ENCODE measurements at regions not wholly inside any gene's neighbourhood (a gene's known extent, or its start where the extent isn't known, plus 50 kb on each side); places are given as distances from the start of the nearest gene placed in this dataset.

- Mint-ChIP-seq H3K36me3 (ENCODE audit: low read depth) (no peaks in the 10 kb centered on the region), H3K27me3 (ENCODE audit: low read depth, poor library complexity) (peaks cover 35% of the 10 kb centered on the region), H3K27ac (no peak overlapping the region), H3K4me3 (no peak overlapping the region), H3K9me3 (no peaks in the 10 kb centered on the region), H3K4me1 (peaks cover 45% of the 10 kb centered on the region)
- TF ChIP-seq, protein P1, sequence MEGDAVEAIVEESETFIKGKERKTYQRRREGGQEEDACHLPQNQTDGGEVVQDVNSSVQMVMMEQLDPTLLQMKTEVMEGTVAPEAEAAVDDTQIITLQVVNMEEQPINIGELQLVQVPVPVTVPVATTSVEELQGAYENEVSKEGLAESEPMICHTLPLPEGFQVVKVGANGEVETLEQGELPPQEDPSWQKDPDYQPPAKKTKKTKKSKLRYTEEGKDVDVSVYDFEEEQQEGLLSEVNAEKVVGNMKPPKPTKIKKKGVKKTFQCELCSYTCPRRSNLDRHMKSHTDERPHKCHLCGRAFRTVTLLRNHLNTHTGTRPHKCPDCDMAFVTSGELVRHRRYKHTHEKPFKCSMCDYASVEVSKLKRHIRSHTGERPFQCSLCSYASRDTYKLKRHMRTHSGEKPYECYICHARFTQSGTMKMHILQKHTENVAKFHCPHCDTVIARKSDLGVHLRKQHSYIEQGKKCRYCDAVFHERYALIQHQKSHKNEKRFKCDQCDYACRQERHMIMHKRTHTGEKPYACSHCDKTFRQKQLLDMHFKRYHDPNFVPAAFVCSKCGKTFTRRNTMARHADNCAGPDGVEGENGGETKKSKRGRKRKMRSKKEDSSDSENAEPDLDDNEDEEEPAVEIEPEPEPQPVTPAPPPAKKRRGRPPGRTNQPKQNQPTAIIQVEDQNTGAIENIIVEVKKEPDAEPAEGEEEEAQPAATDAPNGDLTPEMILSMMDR (IDR thresholded peaks at IDR 0.05): no peak
- DNase-seq: no peak
These were observed 124.6 kb upstream of the CDH4 start for GRCh38 chr20:61127311-61128039.

- no peak for DNase-seq
- Mint-ChIP-seq H3K27me3 (ENCODE audit: low read depth, poor library complexity) (peaks cover 35% of the 10 kb centered on the region), H3K27ac (no peak overlapping the region), H3K9me3 (no peaks in the 10 kb centered on the region), H3K4me3 (no peak overlapping the region), H3K4me1 (peaks cover 52% of the 10 kb centered on the region), H3K36me3 (ENCODE audit: low read depth) (no peaks in the 10 kb centered on the region)
- TF ChIP-seq, protein P1 (IDR thresholded peaks at IDR 0.05): no peak
These were observed 123.3 kb upstream of the CDH4 start for GRCh38 chr20:61128701-61129269.

DNA sequence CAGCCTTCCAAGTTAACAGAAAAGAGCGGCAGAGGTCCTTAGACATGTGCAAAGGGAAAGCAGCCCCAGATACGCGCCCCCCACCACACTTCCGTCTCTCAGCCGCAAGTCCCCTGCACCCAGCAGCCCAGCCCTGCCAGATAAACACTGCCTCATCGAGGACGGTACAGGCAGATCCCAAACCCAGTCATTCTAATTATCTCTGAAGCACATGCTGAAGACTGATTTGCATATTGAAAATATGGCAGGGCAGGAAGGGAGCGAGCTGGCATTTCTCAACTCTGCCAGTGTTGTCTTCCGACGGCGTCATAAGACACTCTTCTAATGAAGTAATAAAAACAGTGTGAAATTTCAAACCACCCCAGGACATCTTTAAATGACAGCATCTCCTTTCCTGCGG is 122.8 kb upstream of the CDH4 start:
- H3K27me3 Mint-ChIP-seq (ENCODE audit: low read depth, poor library complexity): peaks cover 37% of the 10 kb centered on the region
- DNase-seq: no peak
- no peak overlapping the region for H3K27ac Mint-ChIP-seq
- H3K4me3 Mint-ChIP-seq: no peak overlapping the region
- H3K9me3 Mint-ChIP-seq: no peaks in the 10 kb centered on the region
- TF ChIP-seq, protein P1 (IDR thresholded peaks at IDR 0.05): no peak
- H3K4me1 Mint-ChIP-seq: peaks cover 57% of the 10 kb centered on the region
- no peaks in the 10 kb centered on the region for H3K36me3 Mint-ChIP-seq (ENCODE audit: low read depth)

DNA sequence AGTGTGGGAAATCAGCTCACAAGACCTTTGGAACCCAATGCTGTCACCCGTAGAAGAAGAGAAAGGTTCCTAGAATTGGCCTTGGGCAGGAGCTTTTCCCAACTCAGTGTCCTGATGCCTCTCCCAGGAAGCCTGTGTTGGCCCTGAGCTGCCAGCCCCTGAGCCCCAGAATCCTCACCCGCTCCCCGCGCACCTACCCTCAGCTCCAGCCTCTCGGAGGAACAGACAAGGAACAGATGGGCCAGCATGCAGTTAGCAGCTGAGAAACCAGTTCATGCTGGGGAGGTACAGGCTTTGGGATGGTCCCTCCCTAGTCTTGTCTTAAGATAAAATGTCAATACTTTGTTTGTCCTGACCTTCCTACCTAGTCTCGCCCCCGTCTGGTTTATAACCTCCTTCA is 121.9 kb upstream of the CDH4 start:
- no peak for DNase-seq
- Mint-ChIP-seq H3K27ac (no peak overlapping the region), H3K27me3 (ENCODE audit: low read depth, poor library complexity) (peaks cover 38% of the 10 kb centered on the region), H3K9me3 (no peaks in the 10 kb centered on the region), H3K4me3 (no peak overlapping the region), H3K4me1 (peaks cover 65% of the 10 kb centered on the region), H3K36me3 (ENCODE audit: low read depth) (no peaks in the 10 kb centered on the region)
- TF ChIP-seq, protein P1 (IDR thresholded peaks at IDR 0.05): no peak

DNA sequence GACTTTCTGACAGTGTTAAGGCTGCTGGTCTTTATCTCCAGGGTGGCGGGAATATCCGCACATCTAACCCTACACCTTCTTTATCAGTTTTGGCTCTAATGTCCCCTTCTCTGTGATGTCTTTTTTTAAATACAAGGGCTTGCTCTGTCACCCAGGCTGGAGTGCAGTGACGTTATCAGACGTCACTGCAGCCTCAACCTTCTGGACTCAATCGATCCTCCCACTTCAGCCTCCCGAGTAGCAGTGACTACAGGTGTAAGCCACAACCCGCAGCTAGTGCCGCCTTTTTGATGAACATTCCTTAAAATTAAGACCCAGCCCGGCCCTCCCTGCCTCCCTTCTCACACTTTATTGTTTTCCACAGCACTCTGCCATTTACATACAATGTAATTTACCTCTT is 120.1 kb upstream of the CDH4 start:
- Mint-ChIP-seq H3K4me3 (no peak overlapping the region), H3K4me1 (peaks cover 77% of the 10 kb centered on the region), H3K27me3 (ENCODE audit: low read depth, poor library complexity) (peaks cover 38% of the 10 kb centered on the region), H3K27ac (no peak overlapping the region), H3K36me3 (ENCODE audit: low read depth) (no peaks in the 10 kb centered on the region), H3K9me3 (no peaks in the 10 kb centered on the region)
- no peak for DNase-seq
- TF ChIP-seq, protein P1 (IDR thresholded peaks at IDR 0.05): no peak

DNA sequence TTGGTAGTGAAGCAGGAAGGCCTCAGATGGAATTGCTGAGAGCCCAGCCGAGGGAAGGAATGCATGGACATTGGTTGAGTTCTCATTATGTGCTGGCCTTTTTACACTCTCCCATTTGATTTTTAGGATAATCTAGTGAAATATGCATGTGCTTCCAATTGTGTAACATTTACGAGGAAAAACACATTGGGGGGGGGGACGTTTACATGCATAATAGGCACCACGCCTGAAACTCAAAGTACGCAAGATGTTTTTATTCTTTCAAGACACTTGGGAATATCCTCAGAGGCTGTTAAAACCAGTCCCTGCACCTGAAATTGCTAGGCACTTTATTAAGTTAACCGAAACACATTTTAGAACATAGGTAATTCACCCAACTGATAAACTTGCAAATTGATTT is 118.5 kb upstream of the CDH4 start:
- H3K4me1 Mint-ChIP-seq: peaks cover 91% of the 10 kb centered on the region
- H3K9me3 Mint-ChIP-seq: no peaks in the 10 kb centered on the region
- peaks cover 32% of the 10 kb centered on the region for H3K27me3 Mint-ChIP-seq (ENCODE audit: low read depth, poor library complexity)
- no peak overlapping the region for H3K27ac Mint-ChIP-seq
- no peak overlapping the region for H3K4me3 Mint-ChIP-seq
- no peaks in the 10 kb centered on the region for H3K36me3 Mint-ChIP-seq (ENCODE audit: low read depth)
- no peak for DNase-seq
- TF ChIP-seq, protein P1 (IDR thresholded peaks at IDR 0.05): no peak
